Loucy (cell line): ENCODE measurements at regions not wholly inside any gene's neighbourhood (a gene's known extent, or its start where the extent isn't known, plus 50 kb on each side); places are given as distances from the start of the nearest gene placed in this dataset.

Experiments
- H2AFZ ChIP-seq: fragments of 200-600 bp; sonication (generic); 2 replicates; pipeline ENCODE4 v1.6.0; 2016; ENCODE audit warnings: antibody characterized with exemption, mild to moderate bottlenecking, low read length, moderate library complexity
- H3F3A ChIP-seq: fragments of 200-600 bp; 2 replicates; pipeline ENCODE4 v1.6.0; 2016; ENCODE audit warnings: antibody characterized with exemption, low read depth, mild to moderate bottlenecking
- H3K27me3 ChIP-seq: fragments of 200-600 bp; sonication (generic); 2 replicates; pipeline ENCODE4 v1.6.1; 2014; ENCODE audit warnings: low read length, mild to moderate bottlenecking; ENCODE audit not compliant: insufficient read depth, poor library complexity, severe bottlenecking
- H3K36me3 ChIP-seq: fragments of 200-600 bp; sonication (generic); 2 replicates; pipeline ENCODE4 v1.6.1; 2016; ENCODE audit warnings: low read length; ENCODE audit not compliant: insufficient read depth
- H3K4me1 ChIP-seq: fragments of 200-600 bp; sonication (generic); 2 replicates; pipeline ENCODE4 v1.5.1; 2014; ENCODE audit warnings: low read length, mild to moderate bottlenecking; ENCODE audit not compliant: insufficient read depth, poor library complexity, severe bottlenecking
- H3K4me2 ChIP-seq: fragments of 200-600 bp; sonication (generic); 2 replicates; pipeline ENCODE4 v1.6.0; 2014; ENCODE audit warnings: antibody characterized with exemption, low read length, low read depth, mild to moderate bottlenecking; ENCODE audit not compliant: poor library complexity, severe bottlenecking
- H3K4me3 ChIP-seq: fragments of 200-600 bp; sonication (generic); 2 replicates; pipeline ENCODE4 v1.5.1; 2014; ENCODE audit warnings: low read length, mild to moderate bottlenecking, mixed read lengths; ENCODE audit not compliant: poor library complexity, severe bottlenecking
- H3K79me2 ChIP-seq: fragments of 200-600 bp; sonication (generic); 2 replicates; pipeline ENCODE4 v1.6.1; 2014; ENCODE audit warnings: low read length; ENCODE audit not compliant: insufficient read depth
- H3K9ac ChIP-seq: fragments of 200-600 bp; sonication (generic); 2 replicates; pipeline ENCODE4 v1.6.0; 2014; ENCODE audit warnings: mild to moderate bottlenecking, low read depth, low read length, moderate library complexity; ENCODE audit not compliant: poor library complexity, severe bottlenecking
- H3K9me2 ChIP-seq: fragments of 200-600 bp; sonication (generic); replicated peaks from 2 replicates; pipeline ENCODE4 v1.6.1; 2016; ENCODE audit warnings: low read depth, low read length, mixed read lengths
- H3K9me3 ChIP-seq: fragments of 200-600 bp; sonication (generic); 2 replicates; pipeline ENCODE4 v1.6.1; 2014; ENCODE audit warnings: mild to moderate bottlenecking, antibody characterized with exemption, low read length, low read depth; ENCODE audit not compliant: insufficient read depth
- H4K20me1 ChIP-seq: fragments of 200-600 bp; sonication (generic); 2 replicates; pipeline ENCODE4 v1.6.0; 2014; ENCODE audit warnings: antibody characterized with exemption, low read length, mild to moderate bottlenecking; ENCODE audit not compliant: insufficient read depth, poor library complexity, severe bottlenecking
- CTCF ChIP-seq: fragments of 200-600 bp; sonication (generic); conservative IDR thresholded peaks from 2 replicates; pipeline ENCODE4 v1.5.1; 2014; ENCODE audit warnings: mild to moderate bottlenecking, antibody characterized with exemption, low read length
- EZH2phosphoT487 ChIP-seq: fragments of 200-600 bp; IDR thresholded peaks from 2 replicates; pipeline ENCODE4 v1.6.1; 2018; ENCODE audit warnings: antibody characterized with exemption, mild to moderate bottlenecking, moderate library complexity, borderline replicate concordance

DNA sequence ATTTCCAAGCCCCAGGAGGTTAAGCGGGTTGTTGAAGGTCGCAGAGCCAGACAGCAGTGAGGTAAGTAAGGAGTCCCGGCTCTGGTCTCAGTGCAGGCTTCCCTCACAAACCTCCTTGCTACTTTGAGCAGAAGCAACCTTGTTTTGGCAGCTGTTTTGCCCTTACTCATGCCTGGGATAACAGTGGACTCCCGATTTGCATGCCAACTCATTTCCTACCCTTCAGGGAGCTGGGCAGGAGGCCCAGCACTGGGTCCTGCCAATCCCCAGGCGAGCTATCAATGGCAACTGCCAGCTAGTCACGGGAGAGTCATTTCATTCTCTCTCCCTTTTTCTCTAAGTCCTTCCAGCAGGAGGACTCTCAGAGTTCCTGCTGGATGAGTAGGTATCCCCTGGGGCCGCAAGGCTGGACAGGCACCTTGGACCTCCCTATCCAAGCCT lies 72.0 kb upstream of the KSR1 start:
- Histone ChIP-seq H3K9ac (no peak overlapping the region), H4K20me1 (no peaks in the 10 kb centered on the region), H3K4me2 (no peak overlapping the region), H3F3A (no peaks in the 10 kb centered on the region), H3K9me3 (no peaks in the 10 kb centered on the region), H3K79me2 (no peaks in the 10 kb centered on the region), H3K4me1 (peaks cover 4% of the 10 kb centered on the region), H3K9me2 (no peaks in the 10 kb centered on the region), H2AFZ (no peak overlapping the region), H3K36me3 (no peaks in the 10 kb centered on the region), H3K27me3 (no peaks in the 10 kb centered on the region), H3K4me3 (no peak overlapping the region)
- TF ChIP-seq EZH2phosphoT487, result no peak
- TF ChIP-seq CTCF, result no peak

DNA sequence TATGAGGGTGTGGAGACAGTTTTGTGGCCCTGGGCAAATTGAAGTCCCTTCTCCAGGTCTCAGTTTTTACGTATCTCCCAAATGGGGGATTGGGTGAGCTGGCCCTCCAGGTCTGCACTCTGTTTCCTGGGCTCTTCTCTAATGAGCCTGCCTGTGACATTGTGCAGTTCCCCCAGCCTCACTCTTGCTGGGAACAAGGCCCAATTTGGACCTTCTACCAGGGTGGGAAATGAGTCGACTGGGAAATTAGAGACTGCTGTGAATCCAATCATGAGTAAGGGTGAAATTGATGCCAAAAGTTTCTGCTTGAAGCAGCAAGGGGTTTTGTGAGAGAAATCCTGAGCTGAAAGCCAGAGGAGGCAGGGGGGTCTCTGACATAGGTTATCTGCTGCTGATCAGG lies 71.5 kb upstream of the KSR1 start:
- H3K9ac ChIP-seq, result no peak overlapping the region

DNA sequence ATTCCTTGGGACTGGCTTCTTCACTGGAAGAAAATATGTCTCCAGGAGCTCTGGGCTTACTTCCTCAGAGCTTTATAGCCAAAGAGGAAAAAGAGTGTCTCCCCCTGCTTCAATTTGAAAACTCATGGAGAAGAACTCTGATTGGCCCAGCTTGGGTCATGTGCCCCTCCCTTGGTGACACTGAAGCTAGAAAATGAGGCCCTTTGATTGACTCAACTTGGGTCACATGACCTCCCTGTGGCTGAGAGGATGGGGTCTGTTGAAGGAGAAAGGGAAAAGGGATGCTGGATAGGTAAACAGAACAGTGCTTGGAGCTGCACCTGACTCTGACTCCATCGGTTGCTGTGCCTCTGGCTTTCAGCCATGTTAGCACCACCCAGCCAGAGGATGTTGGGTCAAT lies 70.6 kb upstream of the KSR1 start:
- Histone ChIP-seq H3F3A (no peaks in the 10 kb centered on the region), H2AFZ (peak overlapping the region; percentile 38; the same call in 1 of the 2 replicates), H3K9me2 (no peaks in the 10 kb centered on the region)

More for the DNA sequence above, 71.5 kb upstream of the KSR1 start:
- H3K9me3 ChIP-seq, result no peaks in the 10 kb centered on the region
- peaks cover 4% of the 10 kb centered on the region for H3K4me1 ChIP-seq
- TF ChIP-seq EZH2phosphoT487 (no peak), CTCF (no peak)
- no peaks in the 10 kb centered on the region for H4K20me1 ChIP-seq
- H3F3A ChIP-seq, result no peaks in the 10 kb centered on the region
- no peaks in the 10 kb centered on the region for H3K36me3 ChIP-seq
- H3K4me2 ChIP-seq, result no peak overlapping the region
- no peaks in the 10 kb centered on the region for H3K79me2 ChIP-seq
- no peak overlapping the region for H3K4me3 ChIP-seq
- no peaks in the 10 kb centered on the region for H3K27me3 ChIP-seq
- H2AFZ ChIP-seq, result no peak overlapping the region
- no peaks in the 10 kb centered on the region for H3K9me2 ChIP-seq

More for the DNA sequence above, 70.6 kb upstream of the KSR1 start:
- H3K9me3 ChIP-seq, result no peaks in the 10 kb centered on the region
- no peak overlapping the region for H3K9ac ChIP-seq
- H3K4me2 ChIP-seq, result no peak overlapping the region
- no peaks in the 10 kb centered on the region for H3K27me3 ChIP-seq
- TF ChIP-seq EZH2phosphoT487, result no peak
- no peak overlapping the region for H3K4me3 ChIP-seq
- H3K4me1 ChIP-seq, result peaks cover 4% of the 10 kb centered on the region
- H3K36me3 ChIP-seq, result no peaks in the 10 kb centered on the region
- no peaks in the 10 kb centered on the region for H3K79me2 ChIP-seq
- no peaks in the 10 kb centered on the region for H4K20me1 ChIP-seq
